Vagina (tissue), 2 donors: ENCODE measurements at regions not wholly inside any gene's neighbourhood (a gene's known extent, or its start where the extent isn't known, plus 50 kb on each side); places are given as distances from the start of the nearest gene placed in this dataset.

Experiments
- DNase-seq, 2 donors: peaks; one replicate each; pipeline ENCODE4 v3.0.0-alpha.2; 2017; ENCODE audit errors: extremely low spot score in 2 of 2
- H3K27ac ChIP-seq: fragments of 200-600 bp; sonication (generic); one replicate; pipeline ENCODE4 v1.5.1; 2019
- H3K27me3 ChIP-seq: fragments of 200-600 bp; sonication (generic); one replicate; pipeline ENCODE4 v1.5.1; 2019
- H3K36me3 ChIP-seq, 2 donors: fragments of 200-600 bp; sonication (generic); one replicate each; pipeline ENCODE4 v1.5.1; 2017 to 2019
- H3K4me1 ChIP-seq: fragments of 200-600 bp; sonication (generic); one replicate; pipeline ENCODE4 v1.5.1; 2019
- H3K4me3 ChIP-seq, 2 donors: fragments of 200-600 bp; sonication (generic); 1 replicate in 1 of 2; 2 replicates in 1 of 2; pipeline ENCODE4 v1.5.1; 2016 to 2019
- H3K9me3 ChIP-seq: fragments of 200-600 bp; sonication (generic); one replicate; pipeline ENCODE4 v1.5.1; 2019
- CTCF ChIP-seq, 3 experiments: fragments of 450-650 bp in 2 of 3; fragments of 200-600 bp in 1 of 3; sonication (generic) in 1 of 3; IDR thresholded peaks; one replicate each; pipeline ENCODE4 v1.5.1; 2017 to 2019; ENCODE audit warnings: antibody characterized with exemption in 3 of 3, mild to moderate bottlenecking in 2 of 3, moderate library complexity in 2 of 3
- POLR2A ChIP-seq, 2 donors: fragments of 450-650 bp; IDR thresholded peaks; one replicate each; pipeline ENCODE4 v1.6.1; 2017; ENCODE audit warnings: antibody characterized with exemption in 2 of 2, mild to moderate bottlenecking in 2 of 2, moderate library complexity in 2 of 2
- POLR2AphosphoS5 ChIP-seq, 2 donors: sonication (generic); formaldehyde crosslinking; IDR thresholded peaks; one replicate each; pipeline ENCODE4 v1.9.0; 2017; ENCODE audit warnings: antibody characterized with exemption in 2 of 2, mild to moderate bottlenecking in 2 of 2, low read depth in 1 of 2; ENCODE audit not compliant: insufficient read depth in 1 of 2
- intact Hi-C: fragments of 100-400 bp; cut with DNase I; formaldehyde crosslinking; loops from one replicate; pipeline ENCODE4 v1.15.1; 2023

GRCh38 chr14:53510281-53510912, 357.3 kb upstream of the DDHD1 start:
- no peaks in the 10 kb centered on the region for H3K9me3 ChIP-seq
- TF ChIP-seq CTCF (IDR thresholded peaks at IDR 0.05): no peak
- no peak for TF ChIP-seq POLR2A (IDR thresholded peaks at IDR 0.05)
- no peak for TF ChIP-seq POLR2AphosphoS5 (IDR thresholded peaks at IDR 0.05; ENCODE audit: insufficient read depth in 1 of 2, low read depth in 1 of 2)
- no peak overlapping the region for H3K4me3 ChIP-seq
- intact Hi-C loops: no loop called here
- no peaks in the 10 kb centered on the region for H3K27me3 ChIP-seq
- no peaks in the 10 kb centered on the region for H3K36me3 ChIP-seq
- DNase-seq: no peak
- peak overlapping the region; percentile 92 for H3K27ac ChIP-seq
- peaks cover 29% of the 10 kb centered on the region for H3K4me1 ChIP-seq

DNA sequence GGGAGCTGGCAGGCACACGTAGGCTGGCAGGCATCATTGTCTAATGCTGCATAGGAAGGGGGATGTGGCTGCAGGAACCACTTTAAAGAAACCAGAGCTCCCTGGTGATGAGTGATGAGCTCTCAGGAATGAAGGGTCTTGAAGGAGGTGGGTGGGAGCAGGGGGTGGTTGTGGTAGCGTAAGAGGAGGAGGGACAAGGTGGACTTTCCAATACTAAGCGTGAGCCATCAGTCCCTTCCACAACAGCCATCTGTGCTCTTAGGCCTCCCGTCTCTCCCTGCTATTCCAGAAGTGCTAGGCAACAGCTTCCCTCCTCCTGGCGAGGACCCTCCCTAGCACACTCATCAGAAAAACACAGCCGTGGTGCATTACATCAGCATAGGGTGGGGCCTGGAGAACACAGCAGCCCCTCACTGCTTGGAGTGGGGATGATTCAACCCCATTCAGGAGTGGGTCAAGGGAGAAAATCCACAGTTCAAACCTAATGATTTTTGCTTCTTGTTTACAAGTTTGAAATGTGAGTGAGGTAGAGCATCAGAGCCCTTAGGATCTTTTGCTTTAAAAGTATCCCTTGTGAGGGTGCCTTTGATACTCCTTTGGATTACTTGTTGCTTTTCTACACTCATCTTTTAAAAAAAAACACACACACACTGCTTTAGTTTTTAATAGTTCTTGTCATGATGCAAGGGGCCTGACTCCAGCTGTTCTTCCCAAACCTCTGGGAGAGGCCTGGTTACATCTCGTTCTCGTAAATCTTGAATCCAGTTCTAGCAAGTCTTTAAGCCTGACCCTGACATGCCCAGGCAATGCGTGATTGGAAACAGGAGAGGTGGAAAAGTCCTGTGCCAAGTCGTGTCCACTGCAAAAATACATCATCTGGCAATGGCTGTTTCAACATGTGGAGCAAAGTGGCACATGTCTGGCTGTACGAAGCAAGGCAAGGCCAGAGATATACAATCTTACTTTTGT, 356.4 kb upstream of the DDHD1 start:
- TF ChIP-seq CTCF (IDR thresholded peaks at IDR 0.05) (no peak), POLR2AphosphoS5 (IDR thresholded peaks at IDR 0.05; ENCODE audit: insufficient read depth in 1 of 2, low read depth in 1 of 2) (peak; percentile 49 to 92)
- intact Hi-C loops: no loop called here
- Histone ChIP-seq H3K4me3 (no peak overlapping the region), H3K27me3 (no peaks in the 10 kb centered on the region), H3K36me3 (no peaks in the 10 kb centered on the region), H3K27ac (peak overlapping the region; percentile 92), H3K4me1 (peaks cover 29% of the 10 kb centered on the region), H3K9me3 (no peaks in the 10 kb centered on the region)
- peak in 1 of 2 donors; percentile 96 for DNase-seq

GRCh38 chr14:53501361-53502211, 348.5 kb upstream of the DDHD1 start:
- no peaks in the 10 kb centered on the region for H3K27me3 ChIP-seq
- no peak for DNase-seq
- peak overlapping the region; percentile 16 for H3K27ac ChIP-seq
- no peak overlapping the region for H3K4me3 ChIP-seq
- no peaks in the 10 kb centered on the region for H3K36me3 ChIP-seq
- TF ChIP-seq POLR2A (IDR thresholded peaks at IDR 0.05): no peak
- no peak for TF ChIP-seq CTCF (IDR thresholded peaks at IDR 0.05)
- no peak for TF ChIP-seq POLR2AphosphoS5 (IDR thresholded peaks at IDR 0.05; ENCODE audit: insufficient read depth in 1 of 2, low read depth in 1 of 2)
- intact Hi-C loops: no loop called here
- H3K4me1 ChIP-seq: no peaks in the 10 kb centered on the region
- H3K9me3 ChIP-seq: no peaks in the 10 kb centered on the region

GRCh38 chr14:53500191-53500590, 347.1 kb upstream of the DDHD1 start:
- H3K9me3 ChIP-seq: no peaks in the 10 kb centered on the region
- no peaks in the 10 kb centered on the region for H3K36me3 ChIP-seq
- no peak overlapping the region for H3K27ac ChIP-seq
- intact Hi-C loops: no loop called here
- H3K4me1 ChIP-seq: no peaks in the 10 kb centered on the region
- H3K4me3 ChIP-seq: no peak overlapping the region
- no peak for DNase-seq
- TF ChIP-seq POLR2A (IDR thresholded peaks at IDR 0.05) (no peak), CTCF (IDR thresholded peaks at IDR 0.05) (no peak), POLR2AphosphoS5 (IDR thresholded peaks at IDR 0.05; ENCODE audit: insufficient read depth in 1 of 2, low read depth in 1 of 2) (no peak)
- no peaks in the 10 kb centered on the region for H3K27me3 ChIP-seq
